ENCODE measurements at regions not wholly inside any gene's neighbourhood (a gene's known extent, or its start where the extent isn't known, plus 50 kb on each side); places are given as distances from the start of the nearest gene placed in this dataset.
"Not testable (repeated sequence)": the region's sequence is repeated elsewhere in the genome, so short reads cannot be mapped to it uniquely, and the experiment has no call there.

DNA sequence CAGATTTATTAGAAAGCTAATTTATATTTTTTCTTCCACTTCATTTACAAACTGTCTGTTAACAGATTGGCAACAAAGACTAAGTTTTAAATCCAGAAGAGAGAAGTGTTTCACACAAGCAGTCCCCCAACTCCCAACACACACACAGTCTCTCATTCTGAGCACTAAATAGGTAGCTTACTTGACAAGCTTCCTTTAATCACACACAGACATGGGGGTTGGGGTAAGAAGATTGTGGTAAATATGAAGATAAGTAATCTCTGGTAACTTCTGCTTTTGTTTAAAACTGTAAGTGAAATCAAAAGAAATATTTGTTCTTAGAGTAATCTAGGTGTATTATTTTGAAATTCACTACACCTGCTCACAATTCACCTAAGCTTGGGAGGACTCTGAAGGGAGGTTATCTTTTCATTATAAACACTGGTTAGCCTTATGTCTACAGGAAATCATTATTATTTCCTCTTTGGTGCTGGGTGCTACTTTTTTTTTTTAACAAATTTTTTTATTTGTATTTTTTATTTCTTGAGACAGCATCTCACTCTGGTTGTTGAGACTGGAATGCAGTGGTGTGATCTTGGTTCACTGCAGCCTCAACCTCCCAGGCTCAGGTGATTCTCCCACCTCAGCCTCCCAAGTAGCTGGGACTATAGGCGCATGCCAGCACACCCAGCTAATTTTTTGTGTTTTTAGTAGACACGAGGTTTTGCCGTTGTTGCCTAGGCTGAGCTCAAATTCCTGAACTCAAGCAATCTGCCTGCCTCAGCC lies 82.1 kb upstream of the ATP12A start:
- H3K36me3 ChIP-seq (ENCODE audit: insufficient read depth in 1 of 2, low read depth in 1 of 2); H3K4me3 ChIP-seq; H3K27ac ChIP-seq; DNase-seq; H3K9me3 ChIP-seq; H3K4me1 ChIP-seq; intact Hi-C loops (cut with DNase I); H3K27me3 ChIP-seq (ENCODE audit: insufficient read depth in 3 of 3, low read length in 2 of 3); ATAC-seq: not testable (repeated sequence)
- 87 to 89% (median 87%) methylated on average over 3 of the region's 3 CpGs for WGBS, 3 donors

- H3K4me3 ChIP-seq; intact Hi-C loops (cut with DNase I); ATAC-seq: not testable (repeated sequence)
Measured at GRCh38 chr13:24599019-24599791, 81.0 kb upstream of the ATP12A start.

GRCh38 chr13:24605923-24606372 lies 74.3 kb upstream of the ATP12A start:
- Histone ChIP-seq H3K4me3 (no peak overlapping the region), H3K27ac (no peak overlapping the region), H3K9me3 (no peaks in the 10 kb centered on the region), H3K36me3 (ENCODE audit: insufficient read depth in 1 of 2, low read depth in 1 of 2) (no peaks in the 10 kb centered on the region), H3K27me3 (ENCODE audit: insufficient read depth in 3 of 3, low read length in 2 of 3) (no peaks in the 10 kb centered on the region), H3K4me1 (no peaks in the 10 kb centered on the region)
- 83 to 96% (median 92%) methylated on average over 6 of the region's 6 CpGs for WGBS, 3 donors
- no peak for DNase-seq
- intact Hi-C loops (cut with DNase I) = no loop called here
- no peak for ATAC-seq
- TF ChIP-seq, protein P1, sequence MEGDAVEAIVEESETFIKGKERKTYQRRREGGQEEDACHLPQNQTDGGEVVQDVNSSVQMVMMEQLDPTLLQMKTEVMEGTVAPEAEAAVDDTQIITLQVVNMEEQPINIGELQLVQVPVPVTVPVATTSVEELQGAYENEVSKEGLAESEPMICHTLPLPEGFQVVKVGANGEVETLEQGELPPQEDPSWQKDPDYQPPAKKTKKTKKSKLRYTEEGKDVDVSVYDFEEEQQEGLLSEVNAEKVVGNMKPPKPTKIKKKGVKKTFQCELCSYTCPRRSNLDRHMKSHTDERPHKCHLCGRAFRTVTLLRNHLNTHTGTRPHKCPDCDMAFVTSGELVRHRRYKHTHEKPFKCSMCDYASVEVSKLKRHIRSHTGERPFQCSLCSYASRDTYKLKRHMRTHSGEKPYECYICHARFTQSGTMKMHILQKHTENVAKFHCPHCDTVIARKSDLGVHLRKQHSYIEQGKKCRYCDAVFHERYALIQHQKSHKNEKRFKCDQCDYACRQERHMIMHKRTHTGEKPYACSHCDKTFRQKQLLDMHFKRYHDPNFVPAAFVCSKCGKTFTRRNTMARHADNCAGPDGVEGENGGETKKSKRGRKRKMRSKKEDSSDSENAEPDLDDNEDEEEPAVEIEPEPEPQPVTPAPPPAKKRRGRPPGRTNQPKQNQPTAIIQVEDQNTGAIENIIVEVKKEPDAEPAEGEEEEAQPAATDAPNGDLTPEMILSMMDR (IDR thresholded peaks at IDR 0.05) = no peak

More at GRCh38 chr13:24599019-24599791, 81.0 kb upstream of the ATP12A start:
- H3K36me3 ChIP-seq (ENCODE audit: insufficient read depth in 1 of 2, low read depth in 1 of 2); DNase-seq; H3K27ac ChIP-seq; H3K9me3 ChIP-seq; H3K27me3 ChIP-seq (ENCODE audit: insufficient read depth in 3 of 3, low read length in 2 of 3); H3K4me1 ChIP-seq: not testable (repeated sequence)
- 79 to 83% (median 82%) methylated on average over 10 of the region's 10 CpGs for WGBS, 3 donors

DNA sequence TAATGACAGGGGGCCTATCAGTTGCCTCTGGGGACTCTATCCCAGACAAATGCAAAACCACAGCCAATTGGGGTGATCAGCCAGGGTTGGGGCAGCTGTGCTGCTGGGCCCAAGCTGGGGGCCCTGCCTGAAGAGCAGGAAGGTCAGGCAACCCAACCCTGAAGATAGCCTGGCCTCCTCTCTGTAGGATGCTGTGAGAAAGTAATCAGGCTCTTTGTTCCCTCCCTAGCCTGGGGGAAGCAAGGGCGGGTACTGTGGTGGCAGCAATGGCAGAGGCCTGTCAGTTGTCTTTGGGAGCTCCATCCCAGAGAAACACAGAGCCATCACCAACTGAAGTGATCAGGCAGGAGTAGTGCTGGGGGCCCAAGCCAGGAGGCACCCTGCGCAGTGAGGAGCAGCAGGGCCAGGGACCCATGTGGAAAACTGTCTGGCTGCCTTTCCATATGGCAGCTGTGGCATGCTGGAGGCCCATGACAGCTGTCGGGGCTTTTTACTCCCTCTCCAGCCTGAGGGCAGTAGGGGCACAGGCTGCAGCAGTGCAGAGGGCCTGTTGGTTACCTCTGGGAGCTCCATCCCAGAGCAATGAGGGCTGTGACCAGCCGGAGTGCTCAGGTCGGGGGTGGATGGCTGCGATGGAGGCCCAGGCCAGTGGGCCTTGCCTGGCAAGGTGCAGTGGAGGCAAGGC lies 73.6 kb upstream of the ATP12A start:
- H3K27ac ChIP-seq = no peak overlapping the region
- H3K4me3 ChIP-seq = no peak overlapping the region
- TF ChIP-seq, protein P1 (IDR thresholded peaks at IDR 0.05) = no peak
- no peaks in the 10 kb centered on the region for H3K27me3 ChIP-seq (ENCODE audit: insufficient read depth in 3 of 3, low read length in 2 of 3)
- ATAC-seq = no peak
- intact Hi-C loops (cut with DNase I) = no loop called here
- no peaks in the 10 kb centered on the region for H3K4me1 ChIP-seq
- no peaks in the 10 kb centered on the region for H3K36me3 ChIP-seq (ENCODE audit: insufficient read depth in 1 of 2, low read depth in 1 of 2)
- no peaks in the 10 kb centered on the region for H3K9me3 ChIP-seq
- 65 to 75% (median 73%) methylated on average over 6 of the region's 6 CpGs for WGBS, 3 donors
- DNase-seq = no peak

GRCh38 chr13:24610956-24611355 lies 69.3 kb upstream of the ATP12A start:
- H3K27ac ChIP-seq = no peak overlapping the region
- no peak for DNase-seq
- no peaks in the 10 kb centered on the region for H3K9me3 ChIP-seq
- no peaks in the 10 kb centered on the region for H3K36me3 ChIP-seq (ENCODE audit: insufficient read depth in 1 of 2, low read depth in 1 of 2)
- H3K4me3 ChIP-seq = no peak overlapping the region
- TF ChIP-seq, protein P1 (IDR thresholded peaks at IDR 0.05) = no peak
- WGBS, 3 donors = 84 to 92% (median 89%) methylated on average over 3 of the region's 3 CpGs
- H3K27me3 ChIP-seq (ENCODE audit: insufficient read depth in 3 of 3, low read length in 2 of 3) = peaks cover 0 to 2% (median 0%) of the 10 kb centered on the region in 3 donors
- no peak for ATAC-seq
- H3K4me1 ChIP-seq = no peaks in the 10 kb centered on the region
- intact Hi-C loops (cut with DNase I) = no loop called here
